NB4 (cell line): ENCODE measurements at regions not wholly inside any gene's neighbourhood (a gene's known extent, or its start where the extent isn't known, plus 50 kb on each side); places are given as distances from the start of the nearest gene placed in this dataset.

Source experiments
- CTCF ChIP-seq: IDR thresholded peaks from one replicate; pipeline ENCODE4 v1.5.1; 2012; ENCODE audit warnings: low read depth, low read length
- MYC ChIP-seq: IDR thresholded peaks from 2 replicates; pipeline ENCODE4 v1.6.1; 2011; ENCODE audit warnings: low read depth, low read length
- POLR2A ChIP-seq: IDR thresholded peaks from 2 replicates; pipeline ENCODE4 v1.6.1; 2011; ENCODE audit warnings: mild to moderate bottlenecking; ENCODE audit not compliant: insufficient read length; ENCODE audit errors: extremely low read depth
- TF ChIP-seq, protein P1 (sequence below): IDR thresholded peaks from 2 replicates; pipeline ENCODE4 v1.6.1; 2011; ENCODE audit warnings: low read depth, low read length

DNA sequence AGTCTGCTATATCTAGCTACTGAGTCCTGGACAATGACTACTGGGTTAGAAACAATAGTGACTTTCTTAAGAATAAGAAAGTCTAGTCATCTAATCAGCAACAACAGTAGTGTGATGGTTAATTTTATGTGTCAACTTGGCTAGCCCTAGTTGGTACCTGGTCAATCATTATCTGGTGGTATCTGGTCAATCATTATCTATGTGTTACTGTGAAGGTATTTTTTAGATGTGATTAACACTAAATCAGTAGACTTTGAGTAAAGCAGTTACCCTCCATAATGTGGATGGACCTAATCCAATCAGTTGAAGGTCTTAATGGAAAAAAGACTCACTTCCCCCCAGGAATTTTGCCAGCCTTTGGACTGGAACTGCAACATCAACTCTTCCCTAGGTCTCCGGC lies 312.6 kb downstream of the SIPA1L2 start:
- no peak for TF ChIP-seq CTCF
- TF ChIP-seq POLR2A, result no peak
- TF ChIP-seq, protein P1, sequence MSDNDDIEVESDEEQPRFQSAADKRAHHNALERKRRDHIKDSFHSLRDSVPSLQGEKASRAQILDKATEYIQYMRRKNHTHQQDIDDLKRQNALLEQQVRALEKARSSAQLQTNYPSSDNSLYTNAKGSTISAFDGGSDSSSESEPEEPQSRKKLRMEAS, result no peak
- no peak for TF ChIP-seq MYC
